ENCODE measurements at regions not wholly inside any gene's neighbourhood (a gene's known extent, or its start where the extent isn't known, plus 50 kb on each side); places are given as distances from the start of the nearest gene placed in this dataset.
"Not testable (repeated sequence)": the region's sequence is repeated elsewhere in the genome, so short reads cannot be mapped to it uniquely, and the experiment has no call there.

DNA sequence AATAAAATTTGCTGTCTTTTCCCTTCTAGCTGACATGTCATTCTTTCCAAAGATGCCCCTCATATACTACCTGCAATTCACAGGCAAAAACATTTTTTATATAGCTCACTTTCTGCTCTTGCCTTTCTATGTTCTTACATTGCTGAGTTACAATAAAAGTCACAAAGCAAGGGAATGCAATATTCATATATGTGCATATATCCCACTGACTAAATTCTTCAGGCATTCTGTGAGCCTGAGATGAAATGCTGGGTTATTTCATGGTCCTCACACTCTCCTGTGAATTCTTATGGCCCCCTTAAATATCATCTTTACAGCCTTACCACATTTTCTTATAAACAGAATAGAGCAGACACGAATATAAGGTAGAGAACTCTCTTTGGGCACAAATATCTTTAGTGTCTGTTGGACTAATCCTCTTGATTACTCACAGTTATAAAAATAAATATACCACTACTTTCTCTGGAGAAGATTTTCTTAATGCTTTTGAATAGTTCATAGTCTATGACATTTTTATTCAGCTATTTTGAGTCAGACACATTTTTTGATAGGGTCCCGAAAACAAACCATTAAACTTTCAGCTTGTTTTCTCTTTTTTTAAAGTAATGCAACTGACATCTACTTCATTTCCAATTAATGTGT is 84.1 kb upstream of the H2AZ1 start:
- no peak for TF ChIP-seq POLR2A (IDR thresholded peaks at IDR 0.05; ENCODE audit: low read depth, low read length)
- FAIRE-seq (no peak), DNase-seq (ENCODE audit: insufficient read length, low spot score) (no peak)

DNA sequence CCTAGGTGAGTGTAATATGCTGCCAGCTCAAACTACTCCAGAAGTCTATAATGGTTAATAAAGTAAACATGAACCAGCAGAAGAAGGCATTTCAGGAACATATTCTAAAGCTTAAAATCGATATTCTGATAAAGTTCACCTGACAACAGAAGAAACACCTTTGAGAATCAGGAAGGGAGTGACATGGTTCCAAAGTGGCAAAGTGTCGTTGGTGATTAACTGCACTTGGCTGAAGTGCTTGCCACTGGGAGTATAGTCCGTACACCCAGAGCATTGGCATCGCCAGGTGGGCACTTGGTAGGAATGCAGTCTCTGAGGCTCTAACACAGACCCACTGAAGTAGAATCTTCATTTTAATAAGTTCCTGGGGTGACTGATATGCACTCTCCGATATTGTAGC is 76.0 kb upstream of the H2AZ1 start:
- DNase-seq (ENCODE audit: insufficient read length, low spot score), result no peak
- FAIRE-seq, result no peak
- no peak for TF ChIP-seq POLR2A (IDR thresholded peaks at IDR 0.05; ENCODE audit: low read depth, low read length)

GRCh38 chr4:100023800-100024199 is 73.7 kb upstream of the H2AZ1 start:
- FAIRE-seq (no peak), DNase-seq (ENCODE audit: insufficient read length, low spot score) (no peak)
- TF ChIP-seq POLR2A (IDR thresholded peaks at IDR 0.05; ENCODE audit: low read depth, low read length), result no peak

GRCh38 chr4:100022792-100023222 is 72.7 kb upstream of the H2AZ1 start:
- DNase-seq (ENCODE audit: insufficient read length, low spot score) (no peak), FAIRE-seq (no peak)
- no peak for TF ChIP-seq POLR2A (IDR thresholded peaks at IDR 0.05; ENCODE audit: low read depth, low read length)

GRCh38 chr4:100019821-100020220 is 69.7 kb upstream of the H2AZ1 start:
- DNase-seq (ENCODE audit: insufficient read length, low spot score) (no peak), FAIRE-seq (no peak)
- no peak for TF ChIP-seq POLR2A (IDR thresholded peaks at IDR 0.05; ENCODE audit: low read depth, low read length)

- DNase-seq (ENCODE audit: insufficient read length, low spot score) (no peak), FAIRE-seq (no peak)
- TF ChIP-seq POLR2A (IDR thresholded peaks at IDR 0.05; ENCODE audit: low read depth, low read length), result no peak
Observed at GRCh38 chr4:100017637-100018310, 67.7 kb upstream of the H2AZ1 start.

DNA sequence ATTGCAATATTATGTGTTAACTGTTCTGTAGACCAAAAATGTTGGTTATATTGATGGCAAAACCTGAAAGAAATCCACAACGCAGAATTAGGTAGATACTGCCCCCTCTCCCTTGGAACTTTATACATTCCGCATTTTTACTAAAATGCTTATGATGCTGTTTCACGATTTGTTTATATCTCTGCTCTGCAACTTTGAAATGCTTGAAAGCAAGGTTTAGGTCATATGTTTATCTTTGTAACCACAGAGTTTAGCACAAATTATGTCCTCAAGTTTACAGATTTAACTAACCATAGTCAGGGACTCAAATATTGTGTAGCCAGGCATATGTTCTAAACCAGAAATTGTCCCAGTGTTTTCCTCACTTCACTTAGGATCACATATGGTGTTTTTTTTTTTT is 66.1 kb upstream of the H2AZ1 start:
- DNase-seq (ENCODE audit: insufficient read length, low spot score) (no peak), FAIRE-seq (no peak)
- no peak for TF ChIP-seq POLR2A (IDR thresholded peaks at IDR 0.05; ENCODE audit: low read depth, low read length)

GRCh38 chr4:100014616-100015015 is 64.5 kb upstream of the H2AZ1 start:
- no peak for FAIRE-seq
- DNase-seq (ENCODE audit: insufficient read length, low spot score), result no peak
- TF ChIP-seq POLR2A (IDR thresholded peaks at IDR 0.05; ENCODE audit: low read depth, low read length), result no peak

DNA sequence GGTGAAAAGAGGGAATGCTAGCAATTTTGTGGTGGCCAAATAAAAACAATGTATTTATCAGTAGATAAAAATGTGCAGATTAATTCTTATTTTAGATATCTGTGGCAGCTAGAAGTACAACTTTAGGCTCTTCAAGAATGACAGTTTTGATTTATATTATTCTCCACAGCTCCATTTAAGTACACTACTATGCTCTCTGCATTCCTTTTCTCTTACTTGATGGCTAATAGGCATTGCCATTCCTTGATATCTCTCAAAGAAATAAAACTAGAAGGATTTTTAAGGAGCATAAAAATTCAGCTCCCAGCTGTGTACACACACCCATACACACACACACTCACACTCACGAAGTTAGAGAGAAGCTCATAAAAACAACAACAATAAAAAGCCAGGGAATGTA is 59.4 kb upstream of the H2AZ1 start:
- no peak for FAIRE-seq
- TF ChIP-seq POLR2A (IDR thresholded peaks at IDR 0.05; ENCODE audit: low read depth, low read length), result no peak
- DNase-seq (ENCODE audit: insufficient read length, low spot score), result no peak

GRCh38 chr4:100008048-100008447 is 58.0 kb upstream of the H2AZ1 start:
- DNase-seq (ENCODE audit: insufficient read length, low spot score), result no peak

DNA sequence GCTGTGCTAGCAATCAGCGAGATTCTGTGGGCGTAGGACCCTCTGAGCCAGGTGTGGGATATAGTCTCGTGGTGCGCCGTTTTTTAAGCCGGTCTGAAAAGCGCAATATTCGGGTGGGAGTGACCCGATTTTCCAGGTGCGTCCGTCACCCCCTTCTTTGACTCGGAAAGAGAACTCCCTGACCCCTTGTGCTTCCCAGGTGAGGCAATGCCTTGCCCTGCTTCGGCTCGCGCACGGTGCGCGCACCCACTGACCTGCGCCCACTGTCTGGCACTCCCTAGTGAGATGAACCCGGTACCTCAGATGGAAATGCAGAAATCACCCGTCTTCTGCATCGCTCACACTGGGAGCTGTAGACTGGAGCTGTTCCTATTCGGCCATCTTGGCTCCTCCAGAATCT is 56.1 kb upstream of the H2AZ1 start:
- not testable (repeated sequence) for FAIRE-seq; DNase-seq (ENCODE audit: insufficient read length, low spot score)

More at GRCh38 chr4:100008048-100008447, 58.0 kb upstream of the H2AZ1 start:
- no peak for FAIRE-seq
- TF ChIP-seq POLR2A (IDR thresholded peaks at IDR 0.05; ENCODE audit: low read depth, low read length), result no peak

Data from H54 (cell line).